ENCODE measurements at regions not wholly inside any gene's neighbourhood (a gene's known extent, or its start where the extent isn't known, plus 50 kb on each side); places are given as distances from the start of the nearest gene placed in this dataset.
"Not testable (repeated sequence)": the region's sequence is repeated elsewhere in the genome, so short reads cannot be mapped to it uniquely, and the experiment has no call there.

DNA sequence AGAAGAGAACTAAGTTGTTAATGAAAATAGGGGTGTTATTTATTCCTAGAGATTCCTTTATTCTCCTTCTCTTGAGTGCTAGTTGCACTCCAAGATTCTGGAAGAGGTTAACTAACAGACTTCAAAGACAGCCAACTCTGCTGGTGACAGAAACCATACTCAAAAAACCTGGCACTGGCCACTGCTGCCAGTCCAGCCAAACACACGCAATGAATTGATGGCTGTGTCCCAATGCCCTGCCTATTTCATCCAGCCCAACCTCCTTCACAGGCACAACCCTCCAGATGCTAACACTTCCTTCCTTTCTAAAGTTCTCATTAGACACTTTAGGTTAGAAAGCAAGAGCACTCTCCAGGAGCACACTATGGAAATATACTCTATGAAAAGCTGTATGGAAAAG lies 150.8 kb upstream of the C11orf58 start:
- no peak overlapping the region for H3K27ac ChIP-seq
- TF ChIP-seq, protein P1, sequence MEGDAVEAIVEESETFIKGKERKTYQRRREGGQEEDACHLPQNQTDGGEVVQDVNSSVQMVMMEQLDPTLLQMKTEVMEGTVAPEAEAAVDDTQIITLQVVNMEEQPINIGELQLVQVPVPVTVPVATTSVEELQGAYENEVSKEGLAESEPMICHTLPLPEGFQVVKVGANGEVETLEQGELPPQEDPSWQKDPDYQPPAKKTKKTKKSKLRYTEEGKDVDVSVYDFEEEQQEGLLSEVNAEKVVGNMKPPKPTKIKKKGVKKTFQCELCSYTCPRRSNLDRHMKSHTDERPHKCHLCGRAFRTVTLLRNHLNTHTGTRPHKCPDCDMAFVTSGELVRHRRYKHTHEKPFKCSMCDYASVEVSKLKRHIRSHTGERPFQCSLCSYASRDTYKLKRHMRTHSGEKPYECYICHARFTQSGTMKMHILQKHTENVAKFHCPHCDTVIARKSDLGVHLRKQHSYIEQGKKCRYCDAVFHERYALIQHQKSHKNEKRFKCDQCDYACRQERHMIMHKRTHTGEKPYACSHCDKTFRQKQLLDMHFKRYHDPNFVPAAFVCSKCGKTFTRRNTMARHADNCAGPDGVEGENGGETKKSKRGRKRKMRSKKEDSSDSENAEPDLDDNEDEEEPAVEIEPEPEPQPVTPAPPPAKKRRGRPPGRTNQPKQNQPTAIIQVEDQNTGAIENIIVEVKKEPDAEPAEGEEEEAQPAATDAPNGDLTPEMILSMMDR (conservative IDR thresholded peaks at IDR 0.05), result no peak
- no peak for TF ChIP-seq ZFX (IDR thresholded peaks at IDR 0.05)

DNA sequence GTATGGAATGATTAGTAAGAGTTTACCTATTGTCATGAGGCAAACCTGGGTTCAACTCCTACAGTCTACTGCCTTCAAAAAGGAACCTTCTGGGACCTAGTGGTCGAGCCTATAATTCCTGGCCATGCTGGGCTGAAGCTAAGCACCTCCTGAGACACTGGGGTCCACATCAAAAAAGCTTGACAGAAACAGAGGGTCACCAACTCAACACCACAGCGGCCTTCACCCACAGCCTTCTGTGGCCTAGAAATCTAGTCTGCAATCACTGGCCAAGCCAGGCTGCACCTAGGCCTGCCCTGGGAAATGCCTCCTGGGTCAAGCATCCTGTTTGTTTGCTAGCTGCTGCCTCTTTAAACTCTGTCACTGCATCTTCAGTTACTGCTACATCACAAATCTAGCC lies 153.9 kb upstream of the C11orf58 start:
- TF ChIP-seq, protein P1 (conservative IDR thresholded peaks at IDR 0.05), result no peak
- no peak for TF ChIP-seq ZFX (IDR thresholded peaks at IDR 0.05)
- no peak overlapping the region for H3K27ac ChIP-seq

DNA sequence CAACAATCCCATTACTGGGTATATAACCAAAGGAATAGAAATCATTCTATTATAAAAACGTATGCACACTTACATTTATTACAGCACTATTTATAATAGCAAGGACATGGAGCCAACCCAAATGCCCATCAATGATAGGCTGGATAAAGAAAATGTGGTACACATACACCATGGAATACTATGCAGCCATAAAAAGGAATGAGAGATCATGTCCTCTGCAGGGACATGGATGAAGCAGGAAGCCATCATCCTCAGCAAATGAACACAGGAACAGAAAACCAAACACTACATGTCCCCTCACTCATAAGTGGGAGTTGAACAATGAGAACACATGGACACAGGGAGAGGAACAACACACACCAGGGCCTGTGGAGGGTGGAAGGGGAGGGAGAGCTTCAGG lies 157.4 kb upstream of the C11orf58 start:
- H3K27ac ChIP-seq, result not testable (repeated sequence)

DNA sequence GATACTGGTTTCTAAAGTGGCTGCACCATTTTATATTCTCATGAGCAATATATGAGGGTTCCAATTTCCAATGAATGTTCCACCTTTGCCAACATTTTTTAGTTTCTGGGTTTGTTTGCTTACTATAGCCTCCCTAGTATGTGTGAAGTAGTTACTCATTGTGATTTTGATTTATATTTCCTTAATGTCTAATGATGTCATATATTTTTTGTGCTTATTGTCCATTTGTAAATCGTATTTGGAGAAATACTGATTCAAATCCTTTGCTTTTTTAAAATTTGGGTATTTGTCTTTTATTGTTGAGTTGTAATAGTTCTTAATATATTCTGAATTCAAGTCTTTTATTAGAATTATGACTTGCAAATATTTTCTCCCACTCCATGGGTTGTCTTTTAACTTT lies 161.0 kb upstream of the C11orf58 start:
- H3K27ac ChIP-seq, result no peak overlapping the region
- TF ChIP-seq, protein P1 (conservative IDR thresholded peaks at IDR 0.05), result no peak
- TF ChIP-seq ZFX (IDR thresholded peaks at IDR 0.05), result no peak

DNA sequence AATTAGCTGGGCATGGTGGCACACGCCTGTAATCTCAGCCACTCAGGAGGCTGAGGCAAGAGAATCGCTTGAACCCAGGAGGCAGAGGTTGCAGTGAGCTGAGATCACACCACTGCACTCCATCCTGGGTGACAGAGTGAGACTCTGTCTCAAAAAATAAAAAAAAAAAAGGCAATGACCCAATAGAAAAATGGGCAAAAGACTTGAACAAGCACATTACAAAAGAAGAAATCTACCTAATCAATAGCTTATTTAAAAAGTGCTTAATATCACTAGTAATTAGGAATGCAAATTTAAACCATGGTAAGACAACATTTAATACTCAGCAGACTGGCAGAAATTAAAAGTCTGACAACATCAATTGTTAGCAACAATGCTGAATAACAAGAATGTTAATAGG lies 163.6 kb upstream of the C11orf58 start:
- H3K27ac ChIP-seq, result not testable (repeated sequence)

DNA sequence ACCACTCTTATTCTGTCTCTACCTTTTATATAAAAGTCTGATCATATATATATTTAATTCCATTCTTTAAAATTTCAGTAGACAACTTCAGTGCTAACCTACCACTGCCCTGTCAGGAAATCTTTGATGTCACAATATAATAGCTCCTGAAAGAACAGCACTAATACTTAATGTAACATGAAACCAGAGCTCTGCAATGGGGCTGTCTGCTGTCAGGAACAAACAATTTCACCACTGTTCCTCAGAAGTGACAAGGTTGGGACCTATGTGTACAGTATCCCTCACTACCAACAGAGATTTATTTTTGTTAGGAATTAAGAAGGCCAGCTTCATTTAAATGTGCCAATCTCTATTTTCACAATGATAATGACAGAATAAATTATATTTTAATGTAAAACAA lies 165.5 kb upstream of the C11orf58 start:
- TF ChIP-seq, protein P1 (conservative IDR thresholded peaks at IDR 0.05), result no peak
- TF ChIP-seq ZFX (IDR thresholded peaks at IDR 0.05), result no peak
- H3K27ac ChIP-seq, result no peak overlapping the region

DNA sequence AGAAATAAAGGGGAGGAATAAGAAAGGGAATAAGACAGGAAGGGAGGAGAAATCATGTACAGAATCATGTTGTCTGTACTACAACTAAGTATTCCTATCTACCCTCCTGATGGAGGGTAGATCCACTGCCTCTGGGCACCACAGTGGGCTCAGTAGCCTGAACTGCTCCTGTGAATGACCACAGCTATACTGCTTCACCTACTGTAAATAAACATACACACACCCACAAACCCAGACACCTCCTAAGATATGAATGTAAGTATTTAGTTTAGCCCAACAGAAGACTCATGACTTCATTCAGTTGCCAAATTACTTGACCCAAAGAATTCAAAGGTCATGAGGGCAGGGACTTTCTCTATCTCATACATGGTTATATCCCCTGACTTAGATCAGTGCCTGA lies 177.3 kb upstream of the C11orf58 start:
- H3K27ac ChIP-seq, result no peak overlapping the region
- no peak for TF ChIP-seq ZFX (IDR thresholded peaks at IDR 0.05)
- TF ChIP-seq, protein P1 (conservative IDR thresholded peaks at IDR 0.05), result no peak

DNA sequence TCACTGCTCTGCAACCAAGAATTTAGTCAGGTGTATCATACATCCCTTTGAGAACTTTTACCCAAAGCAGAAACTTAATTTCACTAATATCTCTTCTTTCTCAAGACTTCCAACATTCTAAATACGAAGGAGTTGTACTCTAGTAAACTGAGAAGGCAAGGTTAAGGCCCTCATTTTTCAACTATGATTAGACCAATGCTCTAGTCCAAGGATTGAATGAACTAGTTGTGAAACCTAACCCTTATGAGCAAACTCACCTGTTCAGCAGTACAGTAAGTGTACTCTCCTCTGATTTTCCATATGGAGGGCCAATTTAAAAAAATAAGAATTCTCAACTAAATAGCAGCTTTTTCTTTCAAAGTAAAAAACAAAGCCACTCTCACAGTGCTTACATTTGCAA lies 180.0 kb upstream of the C11orf58 start:
- H3K27ac ChIP-seq, result no peak overlapping the region
- TF ChIP-seq, protein P1 (conservative IDR thresholded peaks at IDR 0.05), result no peak
- TF ChIP-seq ZFX (IDR thresholded peaks at IDR 0.05), result no peak

DNA sequence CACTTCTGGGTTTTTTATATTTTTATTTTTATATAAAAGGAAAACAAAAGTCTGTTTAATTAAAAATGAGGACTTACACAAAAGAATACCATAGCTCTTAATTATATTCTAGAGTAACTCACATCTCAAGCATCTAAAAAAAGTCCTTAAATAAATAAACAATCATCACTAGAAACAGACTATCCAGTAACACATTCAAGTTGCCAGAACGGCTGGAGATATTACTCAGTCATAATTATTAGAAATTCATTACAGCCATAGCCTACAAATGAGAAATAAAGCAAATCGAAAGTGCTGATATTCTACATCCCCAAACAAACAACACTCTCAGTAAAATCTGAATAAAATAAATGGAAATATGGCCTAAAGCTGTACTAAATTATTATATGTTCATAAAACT lies 182.5 kb upstream of the C11orf58 start:
- TF ChIP-seq, protein P1 (conservative IDR thresholded peaks at IDR 0.05), result no peak
- no peak for TF ChIP-seq ZFX (IDR thresholded peaks at IDR 0.05)
- no peak overlapping the region for H3K27ac ChIP-seq
